ENCODE measurements at regions not wholly inside any gene's neighbourhood (a gene's known extent, or its start where the extent isn't known, plus 50 kb on each side); places are given as distances from the start of the nearest gene placed in this dataset.

DNA sequence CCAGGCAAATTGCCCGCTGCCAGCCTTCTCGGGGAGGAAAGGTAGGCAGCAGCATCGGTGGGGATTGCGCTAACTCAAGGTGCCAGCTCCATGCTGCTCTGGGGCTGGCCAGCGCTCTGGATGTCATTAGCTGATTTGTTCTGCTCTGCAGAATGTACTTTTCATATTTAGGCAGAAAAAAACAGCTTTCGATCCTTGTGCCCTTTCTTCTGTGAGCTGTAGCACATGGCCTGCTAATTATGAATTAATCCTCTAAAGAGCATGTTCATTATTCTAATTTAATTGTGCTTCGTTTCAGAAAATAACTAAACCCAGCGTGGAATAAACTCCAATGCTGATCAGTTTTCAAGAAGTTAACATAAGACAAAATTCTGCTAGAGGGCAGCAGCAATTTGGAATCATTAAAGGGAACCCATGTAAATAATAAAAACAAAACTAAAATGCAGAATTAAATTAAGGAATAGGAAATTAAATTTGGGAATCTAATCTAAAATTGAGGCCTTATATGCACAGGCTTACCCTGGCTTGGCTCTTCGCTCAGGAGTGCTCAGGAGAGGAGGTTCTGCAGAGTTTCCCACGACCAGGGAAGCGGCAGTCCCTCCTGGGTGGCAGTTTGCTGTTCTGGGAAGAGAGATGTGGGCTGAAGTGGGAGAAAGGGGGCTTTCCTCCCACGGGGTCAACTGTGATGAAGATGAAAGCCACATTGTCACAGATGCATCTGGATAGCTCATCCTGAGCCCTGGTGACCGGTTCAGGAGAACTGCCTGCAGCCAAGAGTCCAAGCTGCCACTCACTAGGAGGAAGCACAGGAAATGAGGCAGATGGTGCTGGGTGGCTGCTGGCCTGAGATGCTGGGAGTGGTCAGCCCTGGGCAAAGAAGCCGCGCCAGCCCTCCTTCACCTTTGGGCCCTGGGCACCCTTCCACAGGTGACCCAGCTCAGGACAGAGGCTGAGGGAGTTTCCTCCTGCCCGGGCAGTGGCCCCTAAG lies 93.2 kb upstream of the PKDCC start:
- TF ChIP-seq, protein P1, sequence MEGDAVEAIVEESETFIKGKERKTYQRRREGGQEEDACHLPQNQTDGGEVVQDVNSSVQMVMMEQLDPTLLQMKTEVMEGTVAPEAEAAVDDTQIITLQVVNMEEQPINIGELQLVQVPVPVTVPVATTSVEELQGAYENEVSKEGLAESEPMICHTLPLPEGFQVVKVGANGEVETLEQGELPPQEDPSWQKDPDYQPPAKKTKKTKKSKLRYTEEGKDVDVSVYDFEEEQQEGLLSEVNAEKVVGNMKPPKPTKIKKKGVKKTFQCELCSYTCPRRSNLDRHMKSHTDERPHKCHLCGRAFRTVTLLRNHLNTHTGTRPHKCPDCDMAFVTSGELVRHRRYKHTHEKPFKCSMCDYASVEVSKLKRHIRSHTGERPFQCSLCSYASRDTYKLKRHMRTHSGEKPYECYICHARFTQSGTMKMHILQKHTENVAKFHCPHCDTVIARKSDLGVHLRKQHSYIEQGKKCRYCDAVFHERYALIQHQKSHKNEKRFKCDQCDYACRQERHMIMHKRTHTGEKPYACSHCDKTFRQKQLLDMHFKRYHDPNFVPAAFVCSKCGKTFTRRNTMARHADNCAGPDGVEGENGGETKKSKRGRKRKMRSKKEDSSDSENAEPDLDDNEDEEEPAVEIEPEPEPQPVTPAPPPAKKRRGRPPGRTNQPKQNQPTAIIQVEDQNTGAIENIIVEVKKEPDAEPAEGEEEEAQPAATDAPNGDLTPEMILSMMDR (conservative IDR thresholded peaks at IDR 0.05; ENCODE audit: low read depth, low read length): no peak
- no peak overlapping the region for H3K4me3 ChIP-seq (ENCODE audit: low read depth, low read length)
- no peak for DNase-seq (ENCODE audit: low read depth)

DNA sequence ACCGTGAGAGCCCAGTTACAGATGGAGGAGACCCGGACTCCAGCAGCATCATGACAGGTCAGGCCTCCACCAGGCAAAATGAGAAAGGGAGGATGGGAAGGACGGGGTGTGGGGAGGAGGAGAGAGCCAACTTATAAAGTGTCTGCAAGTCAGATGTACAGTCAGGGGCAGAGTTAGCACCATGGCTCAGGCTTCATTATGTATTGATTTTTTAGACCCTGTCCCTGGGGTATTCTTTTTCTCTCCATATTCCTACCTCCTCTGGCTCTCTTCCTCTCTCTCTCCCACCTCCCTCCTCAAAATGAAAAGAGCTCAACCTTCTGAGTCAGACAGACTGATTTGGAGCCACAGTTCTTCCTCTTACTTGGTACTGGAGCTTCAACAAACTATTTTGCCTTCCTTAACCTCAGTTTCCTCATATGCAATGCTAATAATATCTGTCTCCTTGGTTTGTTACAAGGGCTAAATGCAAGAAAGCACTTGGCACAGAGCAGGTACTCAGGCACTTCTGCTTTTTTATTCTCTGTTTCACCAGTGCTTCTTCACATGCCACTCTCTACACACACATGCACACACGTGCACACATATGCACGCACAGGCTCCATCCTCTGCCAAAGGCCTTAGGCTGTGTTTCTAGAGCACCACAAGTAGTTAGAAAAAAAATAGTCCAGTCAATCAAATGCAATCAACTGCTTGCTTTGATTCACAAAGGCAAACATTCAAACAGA lies 92.3 kb upstream of the PKDCC start:
- DNase-seq (ENCODE audit: low read depth): no peak
- no peak overlapping the region for H3K4me3 ChIP-seq (ENCODE audit: low read depth, low read length)
- TF ChIP-seq, protein P1 (conservative IDR thresholded peaks at IDR 0.05; ENCODE audit: low read depth, low read length): no peak

GRCh38 chr2:41957431-41957830 lies 90.4 kb upstream of the PKDCC start:
- H3K4me3 ChIP-seq (ENCODE audit: low read depth, low read length): no peak overlapping the region
- no peak for DNase-seq (ENCODE audit: low read depth)
- TF ChIP-seq, protein P1 (conservative IDR thresholded peaks at IDR 0.05; ENCODE audit: low read depth, low read length): no peak

DNA sequence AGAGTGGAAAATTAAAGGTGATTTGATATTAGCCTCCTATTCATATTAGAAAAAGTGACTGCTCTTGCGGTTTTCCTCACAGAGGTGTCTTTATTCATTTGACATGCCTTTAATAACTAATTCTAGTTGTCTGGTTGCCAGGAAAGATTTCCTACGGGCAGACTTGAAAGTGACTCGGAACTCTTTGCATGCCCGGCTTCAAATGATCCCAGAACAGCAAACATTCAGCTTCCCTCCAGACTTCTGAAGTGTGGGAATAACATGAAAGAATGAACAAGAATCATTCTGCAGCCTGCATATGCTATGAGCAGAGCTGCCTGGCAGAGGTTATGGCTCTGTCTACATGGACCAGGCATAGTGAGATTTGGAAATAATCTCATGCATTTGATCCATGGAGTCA lies 89.6 kb upstream of the PKDCC start:
- DNase-seq (ENCODE audit: low read depth): no peak
- H3K4me3 ChIP-seq (ENCODE audit: low read depth, low read length): no peak overlapping the region
- TF ChIP-seq, protein P1 (conservative IDR thresholded peaks at IDR 0.05; ENCODE audit: low read depth, low read length): no peak

- TF ChIP-seq, protein P1 (conservative IDR thresholded peaks at IDR 0.05; ENCODE audit: low read depth, low read length): no peak
- DNase-seq (ENCODE audit: low read depth): no peak
- no peak overlapping the region for H3K4me3 ChIP-seq (ENCODE audit: low read depth, low read length)
Observed at GRCh38 chr2:41958775-41959174, 89.0 kb upstream of the PKDCC start.

- no peak overlapping the region for H3K4me3 ChIP-seq (ENCODE audit: low read depth, low read length)
- DNase-seq (ENCODE audit: low read depth): no peak
- TF ChIP-seq, protein P1 (conservative IDR thresholded peaks at IDR 0.05; ENCODE audit: low read depth, low read length): no peak
Observed at GRCh38 chr2:41959760-41960159, 88.1 kb upstream of the PKDCC start.

Measured in epithelial cell of proximal tubule (primary cell).